Natural killer cell (primary cell): ENCODE measurements at regions not wholly inside any gene's neighbourhood (a gene's known extent, or its start where the extent isn't known, plus 50 kb on each side); places are given as distances from the start of the nearest gene placed in this dataset.
A peak's percentile ranks its signal among the peaks of the same experiment; 100 is the strongest.

Experiments
- ATAC-seq, 3 donors: fragments of 150-1000 bp in 2 of 3; fragments of 200-7000 bp in 1 of 3; cut with Tn5 transposase; 1 replicate in 1 of 3; 2 replicates in 2 of 3; pipeline ENCODE4 v1.10.0; 2021; ENCODE audit warnings: mild to moderate bottlenecking in 2 of 3, moderate library complexity in 2 of 3
- DNase-seq, 2 donors: peaks; one replicate each; pipeline versions ENCODE4 v3.0.0 to v3.0.0-alpha.2; 2013 to 2021; ENCODE audit warnings: mixed read lengths in 1 of 2
- H3K27ac ChIP-seq: one replicate; pipeline ENCODE4 v1.5.1; 2013; ENCODE audit warnings: mild to moderate bottlenecking, low read length
- H3K27me3 ChIP-seq: one replicate; pipeline ENCODE4 v1.6.1; 2013; ENCODE audit warnings: low read length; ENCODE audit not compliant: control insufficient read depth, insufficient read depth
- H3K36me3 ChIP-seq: one replicate; pipeline ENCODE4 v1.6.1; 2013; ENCODE audit warnings: low read length; ENCODE audit not compliant: control insufficient read depth, insufficient read depth
- H3K4me1 ChIP-seq: one replicate; pipeline ENCODE4 v1.6.1; 2013; ENCODE audit warnings: low read length; ENCODE audit not compliant: control insufficient read depth, insufficient read depth
- H3K4me3 ChIP-seq: one replicate; pipeline ENCODE4 v1.5.1; 2013; ENCODE audit warnings: low read length
- H3K9me3 ChIP-seq: one replicate; pipeline ENCODE4 v1.6.1; 2013; ENCODE audit warnings: low read length; ENCODE audit not compliant: control insufficient read depth, insufficient read depth
- H3K27ac Mint-ChIP-seq, 2 donors: one replicate each; pipeline ENCODE4 v1.8.0; 2022; ENCODE audit warnings: mild to moderate bottlenecking in 2 of 2, mixed read lengths in 2 of 2, moderate library complexity in 1 of 2
- H3K27me3 Mint-ChIP-seq, 2 donors: one replicate each; pipeline ENCODE4 v1.8.0; 2022; ENCODE audit warnings: low read depth in 2 of 2, mixed read lengths in 2 of 2
- H3K36me3 Mint-ChIP-seq: one replicate; pipeline ENCODE4 v1.8.0; 2022; ENCODE audit warnings: mixed read lengths
- H3K4me1 Mint-ChIP-seq, 2 donors: one replicate each; pipeline ENCODE4 v1.8.0; 2022; ENCODE audit warnings: mixed read lengths in 2 of 2
- H3K4me3 Mint-ChIP-seq: one replicate; pipeline ENCODE4 v1.8.0; 2022; ENCODE audit warnings: mild to moderate bottlenecking, moderate library complexity, mixed read lengths
- H3K9me3 Mint-ChIP-seq, 2 donors: one replicate each; pipeline ENCODE4 v1.8.0; 2022; ENCODE audit warnings: mixed read lengths in 2 of 2
- CTCF ChIP-seq: fragments of 200-600 bp; IDR thresholded peaks from one replicate; pipeline ENCODE4 v1.8.0; 2022; ENCODE audit warnings: antibody characterized with exemption
- WGBS: methylation state at CpG from one replicate; pipeline ENCODE4 v1.1.7; 2013; ENCODE audit warnings: missing lambda C conversion rate; ENCODE audit not compliant: insufficient coverage; 5-methylcytosine and 5-hydroxymethylcytosine counted together
- intact Hi-C: fragments of 100-400 bp; cut with micrococcal nuclease; formaldehyde crosslinking; loops from one replicate; pipeline ENCODE4 v1.14.2; 2022

- H3K27ac Mint-ChIP-seq, result no peak overlapping the region
- ATAC-seq, result no peak
- intact Hi-C loops, result no loop called here
Observed at GRCh38 chr21:30057108-30057507, 109.5 kb downstream of the CLDN17 start.

GRCh38 chr21:30048570-30048969, 108.8 kb upstream of the GRIK1 start:
- no peak for DNase-seq
- H3K4me3 ChIP-seq, result no peak overlapping the region
- H3K27ac ChIP-seq, result no peak overlapping the region
- Mint-ChIP-seq H3K36me3 (no peaks in the 10 kb centered on the region), H3K9me3 (peaks cover 0 to under 1% of the 10 kb centered on the region in 2 donors), H3K27ac (no peak overlapping the region), H3K4me1 (no peaks in the 10 kb centered on the region), H3K27me3 (no peaks in the 10 kb centered on the region), H3K4me3 (no peak overlapping the region)
- H3K27me3 ChIP-seq, result no peaks in the 10 kb centered on the region
- H3K9me3 ChIP-seq, result no peaks in the 10 kb centered on the region
- no peaks in the 10 kb centered on the region for H3K36me3 ChIP-seq
- no peak for ATAC-seq
- intact Hi-C loops, result no loop called here
- H3K4me1 ChIP-seq, result no peaks in the 10 kb centered on the region
- WGBS, result 75% methylated on average over 1 of the region's 1 CpG
- no peak for TF ChIP-seq CTCF

More at GRCh38 chr21:30057108-30057507, 109.5 kb downstream of the CLDN17 start:
- Mint-ChIP-seq H3K36me3 (no peaks in the 10 kb centered on the region), H3K4me1 (no peaks in the 10 kb centered on the region), H3K9me3 (peaks cover 2% of the 10 kb centered on the region in 2 donors), H3K4me3 (no peak overlapping the region), H3K27me3 (no peaks in the 10 kb centered on the region)
- Histone ChIP-seq H3K4me3 (no peak overlapping the region), H3K27me3 (no peaks in the 10 kb centered on the region), H3K9me3 (no peaks in the 10 kb centered on the region), H3K4me1 (no peaks in the 10 kb centered on the region), H3K36me3 (no peaks in the 10 kb centered on the region), H3K27ac (no peak overlapping the region)
- DNase-seq, result no peak
- 100% methylated on average over 2 of the region's 3 CpGs for WGBS
- no peak for TF ChIP-seq CTCF

GRCh38 chr21:30044447-30045064, 104.8 kb upstream of the GRIK1 start:
- 84% methylated on average over 3 of the region's 3 CpGs for WGBS
- H3K9me3 ChIP-seq, result no peaks in the 10 kb centered on the region
- no peak overlapping the region for H3K4me3 ChIP-seq
- Mint-ChIP-seq H3K27ac (no peak overlapping the region), H3K9me3 (peaks cover 2 to 11% of the 10 kb centered on the region in 2 donors), H3K27me3 (no peaks in the 10 kb centered on the region), H3K4me3 (no peak overlapping the region), H3K36me3 (no peaks in the 10 kb centered on the region), H3K4me1 (no peaks in the 10 kb centered on the region)
- DNase-seq (peak in 1 of 2 donors; percentile 27), ATAC-seq (no peak)
- peak; percentile 62 for TF ChIP-seq CTCF
- H3K27me3 ChIP-seq, result no peaks in the 10 kb centered on the region
- no peak overlapping the region for H3K27ac ChIP-seq
- no peaks in the 10 kb centered on the region for H3K36me3 ChIP-seq
- H3K4me1 ChIP-seq, result no peaks in the 10 kb centered on the region
- intact Hi-C loops, result no loop called here

- WGBS, result no CpG with 5 or more reads among the region's 1 CpG
- no peaks in the 10 kb centered on the region for H3K4me1 Mint-ChIP-seq
- no peak for TF ChIP-seq CTCF
- Histone ChIP-seq H3K4me1 (no peaks in the 10 kb centered on the region), H3K36me3 (no peaks in the 10 kb centered on the region), H3K4me3 (no peak overlapping the region), H3K27ac (no peak overlapping the region), H3K27me3 (no peaks in the 10 kb centered on the region), H3K9me3 (no peaks in the 10 kb centered on the region)
- no peak overlapping the region for H3K4me3 Mint-ChIP-seq
- intact Hi-C loops, result no loop called here
- H3K27ac Mint-ChIP-seq, result no peak overlapping the region
- H3K36me3 Mint-ChIP-seq, result no peaks in the 10 kb centered on the region
- peaks cover 8 to 14% of the 10 kb centered on the region in 2 donors for H3K9me3 Mint-ChIP-seq
- no peak for ATAC-seq
- H3K27me3 Mint-ChIP-seq, result no peaks in the 10 kb centered on the region
- DNase-seq, result no peak
Observed at GRCh38 chr21:30042443-30042842, 102.6 kb upstream of the GRIK1 start.
